ENCODE measurements at regions not wholly inside any gene's neighbourhood (a gene's known extent, or its start where the extent isn't known, plus 50 kb on each side); places are given as distances from the start of the nearest gene placed in this dataset.

- intact Hi-C loops (cut with DNase I), result no loop called here
- no peaks in the 10 kb centered on the region for H3K4me1 ChIP-seq
- no peak for TF ChIP-seq CTCF (IDR thresholded peaks at IDR 0.05)
- no peak overlapping the region for H3K27ac ChIP-seq
- H3K4me3 ChIP-seq, result no peak overlapping the region
- H3K27me3 ChIP-seq, result no peaks in the 10 kb centered on the region
- H3K36me3 ChIP-seq, result no peaks in the 10 kb centered on the region
- no peak for DNase-seq (ENCODE audit: low spot score in 2 of 2)
- no peaks in the 10 kb centered on the region for H3K9me3 ChIP-seq
Measured at GRCh38 chr6:145036236-145036635, 699.1 kb downstream of the EPM2A start.

GRCh38 chr6:145036848-145037567 is 698.3 kb downstream of the EPM2A start:
- H3K4me1 ChIP-seq, result no peaks in the 10 kb centered on the region
- DNase-seq (ENCODE audit: low spot score in 2 of 2), result no peak
- H3K9me3 ChIP-seq, result no peaks in the 10 kb centered on the region
- H3K27me3 ChIP-seq, result no peaks in the 10 kb centered on the region
- TF ChIP-seq CTCF (IDR thresholded peaks at IDR 0.05), result no peak
- no peak overlapping the region for H3K27ac ChIP-seq
- H3K36me3 ChIP-seq, result no peaks in the 10 kb centered on the region
- H3K4me3 ChIP-seq, result no peak overlapping the region
- intact Hi-C loops (cut with DNase I), result no loop called here

- no peak for TF ChIP-seq CTCF (IDR thresholded peaks at IDR 0.05)
- no peaks in the 10 kb centered on the region for H3K9me3 ChIP-seq
- no peak overlapping the region for H3K27ac ChIP-seq
- H3K36me3 ChIP-seq, result no peaks in the 10 kb centered on the region
- H3K27me3 ChIP-seq, result no peaks in the 10 kb centered on the region
- no peaks in the 10 kb centered on the region for H3K4me1 ChIP-seq
- H3K4me3 ChIP-seq, result no peak overlapping the region
- no peak for DNase-seq (ENCODE audit: low spot score in 2 of 2)
- intact Hi-C loops (cut with DNase I), result no loop called here
Measured at GRCh38 chr6:145042559-145042958, 692.8 kb downstream of the EPM2A start.

GRCh38 chr6:145043926-145044500 is 691.3 kb downstream of the EPM2A start:
- H3K27me3 ChIP-seq, result no peaks in the 10 kb centered on the region
- H3K9me3 ChIP-seq, result no peaks in the 10 kb centered on the region
- no peak for TF ChIP-seq CTCF (IDR thresholded peaks at IDR 0.05)
- no peak overlapping the region for H3K27ac ChIP-seq
- no peaks in the 10 kb centered on the region for H3K36me3 ChIP-seq
- intact Hi-C loops (cut with DNase I), result no loop called here
- DNase-seq (ENCODE audit: low spot score in 2 of 2), result no peak
- H3K4me1 ChIP-seq, result no peaks in the 10 kb centered on the region
- H3K4me3 ChIP-seq, result no peak overlapping the region

GRCh38 chr6:145044641-145045246 is 690.6 kb downstream of the EPM2A start:
- Histone ChIP-seq H3K27me3 (no peaks in the 10 kb centered on the region), H3K9me3 (no peaks in the 10 kb centered on the region), H3K27ac (no peak overlapping the region), H3K4me1 (no peaks in the 10 kb centered on the region), H3K36me3 (no peaks in the 10 kb centered on the region), H3K4me3 (no peak overlapping the region)
- TF ChIP-seq CTCF (IDR thresholded peaks at IDR 0.05), result no peak
- DNase-seq (ENCODE audit: low spot score in 2 of 2), result no peak
- intact Hi-C loops (cut with DNase I), result no loop called here

Data from ascending aorta (tissue), 2 donors.